C4-2B (cell line): ENCODE measurements at regions not wholly inside any gene's neighbourhood (a gene's known extent, or its start where the extent isn't known, plus 50 kb on each side); places are given as distances from the start of the nearest gene placed in this dataset.

Experiments used
- H3K27ac ChIP-seq: fragments of 450-650 bp; 2 replicates; pipeline ENCODE4 v1.5.1; 2017
- CTCF ChIP-seq: fragments of 450-650 bp; conservative IDR thresholded peaks from 2 replicates; pipeline ENCODE4 v1.5.1; 2017; ENCODE audit warnings: mild to moderate bottlenecking
- ZFX ChIP-seq: fragments of 450-650 bp; IDR thresholded peaks from 2 replicates; pipeline ENCODE4 v1.6.1; 2017

- TF ChIP-seq ZFX (no peak), CTCF (no peak)
- H3K27ac ChIP-seq, result no peak overlapping the region
Measured at GRCh38 chr2:120613742-120614571, 121.7 kb upstream of the GLI2 start.

GRCh38 chr2:120614901-120615300 is 120.8 kb upstream of the GLI2 start:
- TF ChIP-seq CTCF (no peak), ZFX (no peak)
- no peak overlapping the region for H3K27ac ChIP-seq

GRCh38 chr2:120616261-120616660 is 119.4 kb upstream of the GLI2 start:
- TF ChIP-seq ZFX, result no peak
- TF ChIP-seq CTCF, result no peak
- H3K27ac ChIP-seq, result no peak overlapping the region

- TF ChIP-seq ZFX (no peak), CTCF (no peak)
- H3K27ac ChIP-seq, result no peak overlapping the region
Measured at GRCh38 chr2:120617055-120617454, 118.6 kb upstream of the GLI2 start.

- no peak for TF ChIP-seq CTCF
- TF ChIP-seq ZFX, result no peak
- H3K27ac ChIP-seq, result no peak overlapping the region
Measured at GRCh38 chr2:120618830-120619229, 116.8 kb upstream of the GLI2 start.

GRCh38 chr2:120619579-120619978 is 116.1 kb upstream of the GLI2 start:
- no peak for TF ChIP-seq CTCF
- no peak for TF ChIP-seq ZFX
- H3K27ac ChIP-seq, result no peak overlapping the region

- no peak for TF ChIP-seq CTCF
- TF ChIP-seq ZFX, result no peak
- no peak overlapping the region for H3K27ac ChIP-seq
Measured at GRCh38 chr2:120620025-120620793, 115.5 kb upstream of the GLI2 start.
